SK-N-SH treated with all-trans-retinoic acid at 6 μM for 48 hours (cell line): ENCODE measurements at regions not wholly inside any gene's neighbourhood (a gene's known extent, or its start where the extent isn't known, plus 50 kb on each side); places are given as distances from the start of the nearest gene placed in this dataset.

Experiments used
- ZNF565 ChIP-seq: fragments of 450-650 bp; formaldehyde crosslinking; conservative IDR thresholded peaks from 2 replicates; pipeline ENCODE4 v1.5.0; 2020; ENCODE audit warnings: low read depth, mild to moderate bottlenecking, moderate library complexity
- TF ChIP-seq, protein P1 (sequence below): fragments of 250-450 bp; sonication (Bioruptor Pico); IDR thresholded peaks from 2 replicates; pipeline ENCODE4 v1.8.0; 2021; ENCODE audit warnings: low read depth, mild to moderate bottlenecking, moderate library complexity, borderline replicate concordance
- TF ChIP-seq, protein P2 (sequence below): fragments of 250-450 bp; sonication (Bioruptor Pico); IDR thresholded peaks from 2 replicates; pipeline ENCODE4 v1.5.1; 2020; ENCODE audit warnings: low read depth, mild to moderate bottlenecking, moderate library complexity

GRCh38 chr2:36262581-36262980 is 93.0 kb upstream of the CRIM1 start:
- TF ChIP-seq, protein P1, sequence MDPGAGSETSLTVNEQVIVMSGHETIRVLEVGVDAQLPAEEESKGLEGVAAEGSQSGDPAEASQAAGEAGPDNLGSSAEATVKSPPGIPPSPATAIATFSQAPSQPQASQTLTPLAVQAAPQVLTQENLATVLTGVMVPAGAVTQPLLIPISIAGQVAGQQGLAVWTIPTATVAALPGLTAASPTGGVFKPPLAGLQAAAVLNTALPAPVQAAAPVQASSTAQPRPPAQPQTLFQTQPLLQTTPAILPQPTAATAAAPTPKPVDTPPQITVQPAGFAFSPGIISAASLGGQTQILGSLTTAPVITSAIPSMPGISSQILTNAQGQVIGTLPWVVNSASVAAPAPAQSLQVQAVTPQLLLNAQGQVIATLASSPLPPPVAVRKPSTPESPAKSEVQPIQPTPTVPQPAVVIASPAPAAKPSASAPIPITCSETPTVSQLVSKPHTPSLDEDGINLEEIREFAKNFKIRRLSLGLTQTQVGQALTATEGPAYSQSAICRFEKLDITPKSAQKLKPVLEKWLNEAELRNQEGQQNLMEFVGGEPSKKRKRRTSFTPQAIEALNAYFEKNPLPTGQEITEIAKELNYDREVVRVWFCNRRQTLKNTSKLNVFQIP (CRISPR knock-in tag): no peak
- TF ChIP-seq, protein P2, sequence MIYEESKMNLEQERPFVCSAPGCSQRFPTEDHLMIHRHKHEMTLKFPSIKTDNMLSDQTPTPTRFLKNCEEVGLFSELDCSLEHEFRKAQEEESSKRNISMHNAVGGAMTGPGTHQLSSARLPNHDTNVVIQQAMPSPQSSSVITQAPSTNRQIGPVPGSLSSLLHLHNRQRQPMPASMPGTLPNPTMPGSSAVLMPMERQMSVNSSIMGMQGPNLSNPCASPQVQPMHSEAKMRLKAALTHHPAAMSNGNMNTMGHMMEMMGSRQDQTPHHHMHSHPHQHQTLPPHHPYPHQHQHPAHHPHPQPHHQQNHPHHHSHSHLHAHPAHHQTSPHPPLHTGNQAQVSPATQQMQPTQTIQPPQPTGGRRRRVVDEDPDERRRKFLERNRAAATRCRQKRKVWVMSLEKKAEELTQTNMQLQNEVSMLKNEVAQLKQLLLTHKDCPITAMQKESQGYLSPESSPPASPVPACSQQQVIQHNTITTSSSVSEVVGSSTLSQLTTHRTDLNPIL: no peak
- no peak for TF ChIP-seq ZNF565
